HCT116 (cell line): ENCODE measurements at regions not wholly inside any gene's neighbourhood (a gene's known extent, or its start where the extent isn't known, plus 50 kb on each side); places are given as distances from the start of the nearest gene placed in this dataset.

Experiments
- EGR1 ChIP-seq: IDR thresholded peaks from 2 replicates; pipeline ENCODE4 v1.6.1; 2012; ENCODE audit warnings: low read depth
- POLR2AphosphoS5 ChIP-seq: IDR thresholded peaks from 2 replicates; pipeline ENCODE4 v1.6.1; 2011; ENCODE audit warnings: mild to moderate bottlenecking, low read depth, low read length, moderate library complexity
- SRF ChIP-seq: IDR thresholded peaks from 2 replicates; pipeline ENCODE4 v1.6.1; 2012; ENCODE audit warnings: low read depth
- YY1 ChIP-seq: IDR thresholded peaks from 2 replicates; pipeline ENCODE4 v1.6.1; 2011; ENCODE audit warnings: low read length, low read depth, moderate library complexity, mild to moderate bottlenecking; ENCODE audit not compliant: insufficient replicate concordance; ENCODE audit errors: extremely low read depth
- TF ChIP-seq, protein P1 (sequence below), 3 experiments: fragments of 200-600 bp in 1 of 3; sonication (generic) in 1 of 3; IDR thresholded peaks in 2 of 3; conservative IDR thresholded peaks in 1 of 3; 2 replicates each; pipeline ENCODE4 v1.5.1; 2012 to 2017; ENCODE audit warnings: low read depth in 2 of 3, low read length in 2 of 3, antibody characterized with exemption in 1 of 3, borderline replicate concordance in 1 of 3, control low read depth in 1 of 3, mild to moderate bottlenecking in 1 of 3, mixed read lengths in 1 of 3, mixed run types in 1 of 3, moderate library complexity in 1 of 3; ENCODE audit not compliant: insufficient read depth in 1 of 3

DNA sequence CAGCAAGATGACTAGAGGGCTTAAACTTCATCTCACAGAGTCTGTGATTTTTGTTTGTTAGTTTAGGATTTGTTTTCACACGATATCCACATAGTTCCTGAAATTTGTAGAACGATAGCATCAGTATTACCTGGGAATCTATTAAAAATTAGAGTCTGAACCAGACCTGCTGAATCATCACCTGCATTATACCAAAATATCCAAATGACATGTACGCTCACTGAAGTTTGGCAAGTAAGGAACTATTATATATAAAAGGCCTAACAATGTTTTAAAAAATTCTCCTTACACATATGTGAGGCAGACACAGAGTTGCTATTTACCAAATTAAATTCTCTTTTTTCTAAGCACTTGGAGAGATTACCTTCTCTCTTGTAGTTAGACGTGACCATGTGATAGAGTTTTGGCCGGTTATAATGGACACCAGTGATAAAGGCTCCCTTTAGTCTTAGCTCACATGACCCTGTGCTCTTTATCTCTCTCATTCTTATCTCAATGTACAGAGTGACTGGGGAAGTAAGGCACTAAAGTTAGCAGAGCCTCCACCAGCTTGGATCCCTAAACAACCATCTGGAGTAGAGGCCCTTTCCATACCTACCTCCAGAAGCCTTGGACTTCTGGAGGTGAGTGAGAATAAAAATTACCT lies 363.1 kb downstream of the DSC3 start:
- TF ChIP-seq, protein P1, sequence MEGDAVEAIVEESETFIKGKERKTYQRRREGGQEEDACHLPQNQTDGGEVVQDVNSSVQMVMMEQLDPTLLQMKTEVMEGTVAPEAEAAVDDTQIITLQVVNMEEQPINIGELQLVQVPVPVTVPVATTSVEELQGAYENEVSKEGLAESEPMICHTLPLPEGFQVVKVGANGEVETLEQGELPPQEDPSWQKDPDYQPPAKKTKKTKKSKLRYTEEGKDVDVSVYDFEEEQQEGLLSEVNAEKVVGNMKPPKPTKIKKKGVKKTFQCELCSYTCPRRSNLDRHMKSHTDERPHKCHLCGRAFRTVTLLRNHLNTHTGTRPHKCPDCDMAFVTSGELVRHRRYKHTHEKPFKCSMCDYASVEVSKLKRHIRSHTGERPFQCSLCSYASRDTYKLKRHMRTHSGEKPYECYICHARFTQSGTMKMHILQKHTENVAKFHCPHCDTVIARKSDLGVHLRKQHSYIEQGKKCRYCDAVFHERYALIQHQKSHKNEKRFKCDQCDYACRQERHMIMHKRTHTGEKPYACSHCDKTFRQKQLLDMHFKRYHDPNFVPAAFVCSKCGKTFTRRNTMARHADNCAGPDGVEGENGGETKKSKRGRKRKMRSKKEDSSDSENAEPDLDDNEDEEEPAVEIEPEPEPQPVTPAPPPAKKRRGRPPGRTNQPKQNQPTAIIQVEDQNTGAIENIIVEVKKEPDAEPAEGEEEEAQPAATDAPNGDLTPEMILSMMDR (IDR thresholded peaks at IDR 0.05 in 2 of 3, conservative IDR thresholded peaks at IDR 0.05 in 1 of 3; ENCODE audit: borderline replicate concordance in 1 of 3, insufficient read depth in 1 of 3, low read depth in 2 of 3, low read length in 2 of 3), result no peak
- TF ChIP-seq POLR2AphosphoS5 (no peak), EGR1 (no peak), YY1 (no peak), SRF (no peak)
